Esophagus squamous epithelium (tissue), 5 donors: ENCODE measurements at regions not wholly inside any gene's neighbourhood (a gene's known extent, or its start where the extent isn't known, plus 50 kb on each side); places are given as distances from the start of the nearest gene placed in this dataset.

Source experiments
- DNase-seq: peaks from one replicate; lab custom pipeline; 2025; lab: John Stamatoyannopoulos, UW
- H3K27ac ChIP-seq, 4 donors: fragments of 200-600 bp; sonication (generic); one replicate each; pipeline ENCODE4 v1.5.1; 2016 to 2019; ENCODE audit warnings: mild to moderate bottlenecking in 1 of 4
- H3K27me3 ChIP-seq, 4 donors: fragments of 200-600 bp; sonication (generic); 1 replicate in 3 of 4; 2 replicates in 1 of 4; pipeline versions ENCODE4 v1.5.1 to v1.6.0; 2017 to 2021; ENCODE audit warnings: antibody characterized with exemption in 1 of 4
- H3K36me3 ChIP-seq, 3 donors: fragments of 200-600 bp; sonication (generic); one replicate each; pipeline ENCODE4 v1.5.1; 2016 to 2019
- H3K4me1 ChIP-seq, 3 donors: fragments of 200-600 bp; sonication (generic); one replicate each; pipeline ENCODE4 v1.5.1; 2017 to 2019
- H3K4me3 ChIP-seq, 4 donors: fragments of 200-600 bp; sonication (generic); 1 replicate in 3 of 4; 2 replicates in 1 of 4; pipeline ENCODE4 v1.5.1; 2016 to 2019; ENCODE audit warnings: mild to moderate bottlenecking in 2 of 4, moderate library complexity in 1 of 4
- H3K9me3 ChIP-seq, 3 donors: fragments of 200-600 bp; sonication (generic); one replicate each; pipeline ENCODE4 v1.5.1; 2016 to 2019
- CTCF ChIP-seq, 6 experiments: fragments of 450-650 bp in 4 of 6; fragments of 200-600 bp in 2 of 6; sonication (generic) in 2 of 6; IDR thresholded peaks; one replicate each; pipeline ENCODE4 v1.5.1; 2016 to 2019; ENCODE audit warnings: antibody characterized with exemption in 6 of 6, mild to moderate bottlenecking in 4 of 6, moderate library complexity in 4 of 6
- POLR2A ChIP-seq, 4 donors: fragments of 450-650 bp; IDR thresholded peaks; one replicate each; pipeline ENCODE4 v1.6.1; 2017; ENCODE audit warnings: antibody characterized with exemption in 4 of 4, mild to moderate bottlenecking in 4 of 4, moderate library complexity in 3 of 4
- WGBS, 2 donors: methylation state at CpG; one replicate each; pipeline ENCODE4 v1.1.5; 2018; 5-methylcytosine and 5-hydroxymethylcytosine counted together
- intact Hi-C: fragments of 100-400 bp; cut with DNase I; formaldehyde crosslinking; loops from one replicate; pipeline ENCODE4 v1.15.0; 2022
- donor health status: DM: yes; HTN: yes; CAD: no.

- no peak for TF ChIP-seq CTCF (IDR thresholded peaks at IDR 0.05)
- no peak for DNase-seq
- Histone ChIP-seq H3K36me3 (no peaks in the 10 kb centered on the region), H3K4me3 (no peak overlapping the region), H3K27me3 (no peaks in the 10 kb centered on the region), H3K9me3 (no peaks in the 10 kb centered on the region), H3K4me1 (peaks cover 0 to 44% (median 13%) of the 10 kb centered on the region in 3 donors), H3K27ac (peak overlapping the region in 1 of 4 donors; percentile 44)
- 58 to 95% methylated on average over 2 of the region's 3 CpGs for WGBS, 2 donors
- intact Hi-C loops = no loop called here
Measured at GRCh38 chr9:115877852-115878438, 275.6 kb upstream of the PAPPA start.

- H3K36me3 ChIP-seq = no peaks in the 10 kb centered on the region
- 6 to 9% methylated on average over 3 of the region's 3 CpGs for WGBS, 2 donors
- peaks cover 0 to 52% (median 13%) of the 10 kb centered on the region in 3 donors for H3K4me1 ChIP-seq
- H3K27ac ChIP-seq = peak overlapping the region in 3 of 4 donors; percentile 27 to 45 (median 37)
- TF ChIP-seq POLR2A (IDR thresholded peaks at IDR 0.05) (no peak), CTCF (IDR thresholded peaks at IDR 0.05) (no peak)
- H3K4me3 ChIP-seq = no peak overlapping the region
- no peaks in the 10 kb centered on the region for H3K9me3 ChIP-seq
- H3K27me3 ChIP-seq = no peaks in the 10 kb centered on the region
- no peak for DNase-seq
- intact Hi-C loops = no loop called here
Measured at GRCh38 chr9:115879451-115879850, 274.1 kb upstream of the PAPPA start.

- 34 to 41% methylated on average over 5 of the region's 5 CpGs for WGBS, 2 donors
- Histone ChIP-seq H3K27me3 (no peaks in the 10 kb centered on the region), H3K36me3 (no peaks in the 10 kb centered on the region), H3K4me1 (peaks cover 0 to 52% (median 13%) of the 10 kb centered on the region in 3 donors), H3K4me3 (no peak overlapping the region), H3K27ac (peak overlapping the region in 2 of 4 donors; percentile 37 to 45), H3K9me3 (no peaks in the 10 kb centered on the region)
- no peak for DNase-seq
- TF ChIP-seq CTCF (IDR thresholded peaks at IDR 0.05) = no peak
- no peak for TF ChIP-seq POLR2A (IDR thresholded peaks at IDR 0.05)
- intact Hi-C loops = loop anchor here (10.0 kb wide), 2 partner anchors 286 to 694 kb away; no protein-coding TSS in a partner anchor
Measured at GRCh38 chr9:115880221-115880885, 273.2 kb upstream of the PAPPA start.

- H3K4me3 ChIP-seq = no peak overlapping the region
- TF ChIP-seq POLR2A (IDR thresholded peaks at IDR 0.05) (no peak), CTCF (IDR thresholded peaks at IDR 0.05) (no peak)
- H3K4me1 ChIP-seq = peaks cover 0 to 53% (median 13%) of the 10 kb centered on the region in 3 donors
- no peaks in the 10 kb centered on the region for H3K27me3 ChIP-seq
- H3K36me3 ChIP-seq = no peaks in the 10 kb centered on the region
- intact Hi-C loops = loop anchor here (10.0 kb wide), 2 partner anchors 288 to 692 kb away; no protein-coding TSS in a partner anchor
- no peaks in the 10 kb centered on the region for H3K9me3 ChIP-seq
- DNase-seq = no peak
- H3K27ac ChIP-seq = no peak overlapping the region
Measured at GRCh38 chr9:115882911-115883310, 270.7 kb upstream of the PAPPA start.
